B cell (primary cell): ENCODE measurements at regions not wholly inside any gene's neighbourhood (a gene's known extent, or its start where the extent isn't known, plus 50 kb on each side); places are given as distances from the start of the nearest gene placed in this dataset.

Experiments used
- ATAC-seq: fragments of 200-7000 bp; cut with Tn5 transposase; one replicate; pipeline ENCODE4 v1.10.0; 2021; ENCODE audit warnings: low read depth, mild to moderate bottlenecking, moderate number of reproducible peaks, moderate library complexity
- CTCF ChIA-PET: fragments of 350-600 bp; sonication (Branson Sonifier 250); formaldehyde crosslinking; loops from one replicate; lab custom pipeline; 2021; ENCODE audit warnings: antibody characterized with exemption, inconsistent platforms; lab: Charles Lee
- POLR2A ChIA-PET: fragments of 350-600 bp; sonication (Branson Sonifier 250); formaldehyde crosslinking; loops from one replicate; lab custom pipeline; 2021; ENCODE audit warnings: antibody characterized with exemption; lab: Charles Lee
- DNase-seq: peaks from one replicate; pipeline ENCODE4 v3.0.0; 2013
- H2AFZ ChIP-seq: 2 replicates; pipeline ENCODE4 v1.6.1; 2012; ENCODE audit warnings: mild to moderate bottlenecking, low read depth, low read length; ENCODE audit not compliant: insufficient read depth, poor library complexity, severe bottlenecking
- H3K27ac ChIP-seq, 2 donors: 1 replicate in 1 of 2; 2 replicates in 1 of 2; pipeline ENCODE4 v1.5.1; 2012 to 2013; ENCODE audit warnings: low read length in 2 of 2, mild to moderate bottlenecking in 2 of 2, moderate library complexity in 1 of 2
- H3K27me3 ChIP-seq, 4 experiments: fragments of 200-600 bp in 1 of 4; sonication (generic) in 1 of 4; replicated peaks in 1 of 4; 1 replicate in 2 of 4; 2 replicates in 2 of 4; pipeline versions ENCODE4 v1.6.1 to v1.7.0; 2013 to 2016; ENCODE audit warnings: low read length in 3 of 4, mild to moderate bottlenecking in 2 of 4, mixed read lengths in 1 of 4, moderate library complexity in 1 of 4; ENCODE audit not compliant: insufficient read depth in 4 of 4, control insufficient read depth in 3 of 4; ENCODE audit errors: control extremely low read depth in 1 of 4
- H3K36me3 ChIP-seq, 2 experiments: replicated peaks in 1 of 2; 1 replicate in 1 of 2; 2 replicates in 1 of 2; pipeline versions ENCODE4 v1.6.1 to v1.7.1; 2013; ENCODE audit warnings: low read length in 1 of 2; ENCODE audit not compliant: insufficient read depth in 2 of 2, control insufficient read depth in 1 of 2; ENCODE audit errors: control extremely low read depth in 1 of 2, extremely low read depth in 1 of 2
- H3K4me1 ChIP-seq, 2 donors: fragments of 200-600 bp in 1 of 2; sonication (generic) in 1 of 2; 1 replicate in 1 of 2; 2 replicates in 1 of 2; pipeline versions ENCODE4 v1.5.1 to v1.6.1; 2013 to 2017; ENCODE audit warnings: low read length in 2 of 2; ENCODE audit not compliant: control insufficient read depth in 2 of 2, insufficient read depth in 2 of 2
- H3K4me2 ChIP-seq: replicated peaks from 2 replicates; pipeline ENCODE3; 2012; ENCODE audit warnings: mild to moderate bottlenecking, low read depth, low read length; ENCODE audit not compliant: poor library complexity, severe bottlenecking
- H3K4me3 ChIP-seq, 5 experiments: fragments of 200-600 bp in 1 of 5; sonication (generic) in 1 of 5; 1 replicate in 3 of 5; 2 replicates in 2 of 5; pipeline versions ENCODE4 v1.5.1 to v1.7.0; 2011 to 2016; ENCODE audit warnings: low read length in 4 of 5, mild to moderate bottlenecking in 4 of 5, low read depth in 2 of 5, control low read depth in 1 of 5, moderate library complexity in 1 of 5; ENCODE audit not compliant: insufficient read depth in 1 of 5; ENCODE audit errors: control extremely low read depth in 1 of 5, extremely low read depth in 1 of 5
- H3K79me2 ChIP-seq: fragments of 200-600 bp; sonication (generic); one replicate; pipeline ENCODE4 v1.6.0; 2016; ENCODE audit warnings: low read length; ENCODE audit not compliant: control insufficient read depth, insufficient read depth
- H3K9ac ChIP-seq: fragments of 200-600 bp; sonication (generic); 2 replicates; pipeline ENCODE4 v1.6.1; 2017; ENCODE audit warnings: mild to moderate bottlenecking, low read length, moderate library complexity
- H3K9me3 ChIP-seq, 3 donors: one replicate each; pipeline versions ENCODE4 v1.6.1 to v1.7.1; 2013; ENCODE audit warnings: low read length in 2 of 3; ENCODE audit not compliant: control insufficient read depth in 2 of 3, insufficient read depth in 1 of 3; ENCODE audit errors: control extremely low read depth in 1 of 3
- H4K20me1 ChIP-seq: 2 replicates; pipeline ENCODE4 v1.6.0; 2012; ENCODE audit warnings: mild to moderate bottlenecking, low read length; ENCODE audit not compliant: insufficient read depth, control insufficient read depth, poor library complexity, severe bottlenecking
- H3K27ac Mint-ChIP-seq: one replicate; pipeline ENCODE4 v1.8.0; 2021; ENCODE audit warnings: mixed read lengths
- H3K27me3 Mint-ChIP-seq: one replicate; pipeline ENCODE4 v1.8.0; 2021; ENCODE audit warnings: mixed read lengths
- H3K4me1 Mint-ChIP-seq: one replicate; pipeline ENCODE4 v1.8.0; 2021; ENCODE audit warnings: mixed read lengths
- H3K4me3 Mint-ChIP-seq: one replicate; pipeline ENCODE4 v1.8.0; 2021; ENCODE audit warnings: mixed read lengths
- H3K9me3 Mint-ChIP-seq: one replicate; pipeline ENCODE4 v1.8.0; 2022; ENCODE audit warnings: mixed read lengths; ENCODE audit not compliant: insufficient read depth
- CTCF ChIP-seq: fragments of 200-600 bp; IDR thresholded peaks from one replicate; pipeline ENCODE4 v1.8.0; 2022; ENCODE audit warnings: antibody characterized with exemption, mild to moderate bottlenecking
- EZH2 ChIP-seq: IDR thresholded peaks from 2 replicates; pipeline ENCODE4 v1.6.1; 2012; ENCODE audit warnings: borderline replicate concordance, low read depth, mild to moderate bottlenecking, moderate library complexity, low read length; ENCODE audit not compliant: insufficient read depth, poor library complexity, severe bottlenecking
- WGBS: methylation state at CpG from one replicate; pipeline ENCODE4 v1.1.5; 2013; ENCODE audit warnings: missing lambda C conversion rate; ENCODE audit not compliant: insufficient coverage; 5-methylcytosine and 5-hydroxymethylcytosine counted together
- intact Hi-C: fragments of 100-400 bp; cut with micrococcal nuclease; formaldehyde crosslinking; loops from one replicate; pipeline ENCODE4 v1.10.0; 2022

- Histone ChIP-seq H3K9me3 (no peaks in the 10 kb centered on the region), H3K4me3 (no peak overlapping the region), H2AFZ (no peak overlapping the region), H3K4me1 (no peaks in the 10 kb centered on the region), H3K36me3 (no peaks in the 10 kb centered on the region), H3K27ac (no peak overlapping the region), H3K9ac (no peak overlapping the region), H3K79me2 (no peaks in the 10 kb centered on the region), H4K20me1 (no peaks in the 10 kb centered on the region), H3K4me2 (no peak overlapping the region), H3K27me3 (no peaks in the 10 kb centered on the region)
- Mint-ChIP-seq H3K9me3 (peaks cover 2% of the 10 kb centered on the region), H3K4me1 (no peaks in the 10 kb centered on the region), H3K27ac (no peak overlapping the region), H3K4me3 (no peak overlapping the region), H3K27me3 (no peaks in the 10 kb centered on the region)
- no peak for TF ChIP-seq CTCF
- no peak for TF ChIP-seq EZH2
- no peak for DNase-seq
- ATAC-seq: no peak
- POLR2A ChIA-PET: no interaction called here
- intact Hi-C loops: no loop called here
- 100% methylated on average over 1 of the region's 6 CpGs for WGBS
- CTCF ChIA-PET: no interaction called here
These were observed 292.2 kb upstream of the SLC10A2 start for GRCh38 chr13:103358255-103358932.

- intact Hi-C loops: no loop called here
- ChIA-PET POLR2A (no interaction called here), CTCF (no interaction called here)
- WGBS: 97% methylated on average over 3 of the region's 6 CpGs
- Histone ChIP-seq H3K36me3 (no peaks in the 10 kb centered on the region), H2AFZ (no peak overlapping the region), H3K9ac (no peak overlapping the region), H3K9me3 (no peaks in the 10 kb centered on the region), H3K79me2 (no peaks in the 10 kb centered on the region), H3K27me3 (no peaks in the 10 kb centered on the region), H3K27ac (no peak overlapping the region), H3K4me3 (no peak overlapping the region), H3K4me1 (no peaks in the 10 kb centered on the region), H3K4me2 (no peak overlapping the region), H4K20me1 (no peaks in the 10 kb centered on the region)
- no peak for DNase-seq
- H3K9me3 Mint-ChIP-seq: peaks cover 2% of the 10 kb centered on the region
- H3K27ac Mint-ChIP-seq: no peak overlapping the region
- TF ChIP-seq CTCF: no peak
- TF ChIP-seq EZH2: no peak
- H3K27me3 Mint-ChIP-seq: no peaks in the 10 kb centered on the region
- no peak overlapping the region for H3K4me3 Mint-ChIP-seq
- no peak for ATAC-seq
- no peaks in the 10 kb centered on the region for H3K4me1 Mint-ChIP-seq
These were observed 290.1 kb upstream of the SLC10A2 start for GRCh38 chr13:103356226-103356864.
